Ovary (tissue), 3 donors: ENCODE measurements at regions not wholly inside any gene's neighbourhood (a gene's known extent, or its start where the extent isn't known, plus 50 kb on each side); places are given as distances from the start of the nearest gene placed in this dataset.

Experiments
- EP300 ChIP-seq: sonication (generic); formaldehyde crosslinking; IDR thresholded peaks from one replicate; pipeline ENCODE4 v1.6.1; 2017; ENCODE audit warnings: antibody characterized with exemption
- TF ChIP-seq, protein P1 (sequence below), 3 donors: fragments of 450-650 bp in 2 of 3; fragments of 200-600 bp in 1 of 3; IDR thresholded peaks; one replicate each; pipeline versions ENCODE4 v1.5.1 to v1.8.0; 2016 to 2022; ENCODE audit warnings: antibody characterized with exemption in 3 of 3, mild to moderate bottlenecking in 1 of 3
- donor health status: DM: no; HTN: no; CAD: no.

DNA sequence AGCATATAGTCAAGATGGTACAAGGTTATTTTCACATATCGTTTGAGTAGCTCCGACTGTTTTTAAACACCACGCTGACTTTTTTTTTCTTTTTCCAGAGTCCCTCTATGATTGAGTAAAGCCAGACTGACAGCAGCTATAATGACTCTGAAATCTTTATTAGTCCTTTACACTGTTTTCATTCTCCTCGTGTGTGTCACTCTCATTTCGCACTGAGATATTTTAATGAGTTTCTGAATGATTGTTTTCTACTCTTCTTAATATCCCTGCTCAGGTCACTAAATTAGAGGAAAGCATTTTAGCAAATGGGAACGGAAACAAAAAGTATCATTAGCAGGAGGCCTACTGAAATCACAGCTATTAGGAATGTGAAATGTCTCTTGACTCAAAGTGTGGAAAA lies 162.3 kb upstream of the MTPN start:
- TF ChIP-seq, protein P1, sequence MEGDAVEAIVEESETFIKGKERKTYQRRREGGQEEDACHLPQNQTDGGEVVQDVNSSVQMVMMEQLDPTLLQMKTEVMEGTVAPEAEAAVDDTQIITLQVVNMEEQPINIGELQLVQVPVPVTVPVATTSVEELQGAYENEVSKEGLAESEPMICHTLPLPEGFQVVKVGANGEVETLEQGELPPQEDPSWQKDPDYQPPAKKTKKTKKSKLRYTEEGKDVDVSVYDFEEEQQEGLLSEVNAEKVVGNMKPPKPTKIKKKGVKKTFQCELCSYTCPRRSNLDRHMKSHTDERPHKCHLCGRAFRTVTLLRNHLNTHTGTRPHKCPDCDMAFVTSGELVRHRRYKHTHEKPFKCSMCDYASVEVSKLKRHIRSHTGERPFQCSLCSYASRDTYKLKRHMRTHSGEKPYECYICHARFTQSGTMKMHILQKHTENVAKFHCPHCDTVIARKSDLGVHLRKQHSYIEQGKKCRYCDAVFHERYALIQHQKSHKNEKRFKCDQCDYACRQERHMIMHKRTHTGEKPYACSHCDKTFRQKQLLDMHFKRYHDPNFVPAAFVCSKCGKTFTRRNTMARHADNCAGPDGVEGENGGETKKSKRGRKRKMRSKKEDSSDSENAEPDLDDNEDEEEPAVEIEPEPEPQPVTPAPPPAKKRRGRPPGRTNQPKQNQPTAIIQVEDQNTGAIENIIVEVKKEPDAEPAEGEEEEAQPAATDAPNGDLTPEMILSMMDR (IDR thresholded peaks at IDR 0.05): no peak
- TF ChIP-seq EP300: no peak
